Neural progenitor cell (in vitro differentiated cells): ENCODE measurements at regions not wholly inside any gene's neighbourhood (a gene's known extent, or its start where the extent isn't known, plus 50 kb on each side); places are given as distances from the start of the nearest gene placed in this dataset.
A peak's percentile ranks its signal among the peaks of the same experiment; 100 is the strongest.

ENCODE experiments used
- DNase-seq: peaks from one replicate; pipeline ENCODE4 v3.0.0-alpha.2; 2016; ENCODE audit warnings: low spot score
- H2AFZ ChIP-seq: fragments of 200-600 bp; sonication (generic); replicated peaks from 2 replicates; pipeline ENCODE4 v1.6.1; 2016; ENCODE audit warnings: antibody characterized with exemption
- H3F3A ChIP-seq: fragments of 200-600 bp; sonication (generic); 2 replicates; pipeline ENCODE4 v1.6.1; 2016; ENCODE audit warnings: antibody characterized with exemption, low read depth
- H3K27ac ChIP-seq: fragments of 200-600 bp; sonication (generic); 2 replicates; pipeline ENCODE4 v1.5.1; 2016; ENCODE audit warnings: mild to moderate bottlenecking
- H3K27me3 ChIP-seq: fragments of 200-600 bp; sonication (generic); 2 replicates; pipeline ENCODE4 v1.6.1; 2016; ENCODE audit warnings: mild to moderate bottlenecking, moderate library complexity
- H3K36me3 ChIP-seq: fragments of 200-600 bp; sonication (generic); 2 replicates; pipeline ENCODE4 v1.5.1; 2016
- H3K4me1 ChIP-seq: fragments of 200-600 bp; sonication (generic); 2 replicates; pipeline ENCODE4 v1.6.1; 2016; ENCODE audit warnings: mixed run types
- H3K4me2 ChIP-seq: fragments of 200-600 bp; sonication (generic); 2 replicates; pipeline ENCODE4 v1.6.1; 2016
- H3K4me3 ChIP-seq: fragments of 200-600 bp; sonication (generic); 2 replicates; pipeline ENCODE4 v1.5.1; 2016
- H3K79me2 ChIP-seq: fragments of 200-600 bp; sonication (generic); 2 replicates; pipeline ENCODE4 v1.6.1; 2016; ENCODE audit warnings: low read depth
- H3K9ac ChIP-seq: fragments of 200-600 bp; sonication (generic); 2 replicates; pipeline ENCODE4 v1.6.1; 2016
- H3K9me3 ChIP-seq: fragments of 200-600 bp; sonication (generic); 2 replicates; pipeline ENCODE4 v1.5.1; 2016; ENCODE audit warnings: low read depth
- H4K20me1 ChIP-seq: fragments of 200-600 bp; sonication (generic); 2 replicates; pipeline ENCODE4 v1.6.1; 2016; ENCODE audit warnings: low read depth
- H3K27ac Mint-ChIP-seq: 3 replicates; pipeline ENCODE4 v1.8.0; 2021; ENCODE audit warnings: mixed read lengths
- H3K27me3 Mint-ChIP-seq: 2 replicates; pipeline ENCODE4 v1.8.0; 2022; ENCODE audit warnings: low read depth, mild to moderate bottlenecking, inconsistent platforms, moderate library complexity, mixed read lengths; ENCODE audit not compliant: insufficient read depth
- H3K36me3 Mint-ChIP-seq: 3 replicates; pipeline ENCODE4 v1.8.0; 2021; ENCODE audit warnings: mixed read lengths
- H3K4me1 Mint-ChIP-seq: 3 replicates; pipeline ENCODE4 v1.8.0; 2021; ENCODE audit warnings: mixed read lengths
- H3K4me3 Mint-ChIP-seq: 3 replicates; pipeline ENCODE4 v1.8.0; 2021; ENCODE audit warnings: mild to moderate bottlenecking, moderate library complexity, mixed read lengths
- H3K9me3 Mint-ChIP-seq: 3 replicates; pipeline ENCODE4 v1.8.0; 2020; ENCODE audit warnings: mixed read lengths
- EZH2 ChIP-seq: fragments of 200-600 bp; sonication (generic); IDR thresholded peaks from 2 replicates; pipeline ENCODE4 v1.6.1; 2017; ENCODE audit warnings: antibody characterized with exemption, mild to moderate bottlenecking, moderate library complexity
- EZH2phosphoT487 ChIP-seq: fragments of 200-600 bp; sonication (generic); IDR thresholded peaks from 2 replicates; pipeline ENCODE4 v1.6.1; 2017; ENCODE audit warnings: antibody characterized with exemption
- TF ChIP-seq, protein P1 (sequence below): fragments of 200-600 bp; sonication (generic); IDR thresholded peaks from 2 replicates; pipeline ENCODE4 v1.5.1; 2017; ENCODE audit warnings: antibody characterized with exemption, mild to moderate bottlenecking

DNA sequence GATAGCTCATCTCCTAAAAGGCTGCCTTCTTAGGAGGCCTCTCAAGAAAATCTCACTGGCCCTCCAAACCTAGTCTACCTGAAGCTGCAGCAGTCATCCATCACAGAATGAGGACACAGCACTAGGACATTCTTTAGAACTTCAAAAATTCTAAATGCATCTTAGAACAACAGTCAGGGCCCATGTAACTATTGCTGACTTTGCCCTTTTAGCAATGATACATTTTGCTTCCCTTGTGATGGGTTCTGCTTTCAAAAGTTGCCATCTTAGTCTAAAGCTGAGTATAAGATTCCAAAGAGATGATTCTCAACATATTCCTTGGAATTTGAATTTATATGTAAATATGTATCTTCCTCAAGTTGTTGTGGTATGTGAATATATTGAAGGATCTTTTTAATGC lies 793.0 kb downstream of the RAB28 start:
- H3K9me3 ChIP-seq = no peaks in the 10 kb centered on the region
- H3K4me2 ChIP-seq = no peak overlapping the region
- Mint-ChIP-seq H3K4me3 (no peak overlapping the region), H3K9me3 (no peaks in the 10 kb centered on the region), H3K27me3 (peaks cover 3% of the 10 kb centered on the region), H3K36me3 (no peaks in the 10 kb centered on the region), H3K27ac (no peak overlapping the region), H3K4me1 (no peaks in the 10 kb centered on the region)
- H3K9ac ChIP-seq = no peak overlapping the region
- H3F3A ChIP-seq = no peaks in the 10 kb centered on the region
- H2AFZ ChIP-seq = no peak overlapping the region
- no peaks in the 10 kb centered on the region for H3K4me1 ChIP-seq
- H3K79me2 ChIP-seq = no peaks in the 10 kb centered on the region
- H3K27ac ChIP-seq = no peak overlapping the region
- TF ChIP-seq, protein P1, sequence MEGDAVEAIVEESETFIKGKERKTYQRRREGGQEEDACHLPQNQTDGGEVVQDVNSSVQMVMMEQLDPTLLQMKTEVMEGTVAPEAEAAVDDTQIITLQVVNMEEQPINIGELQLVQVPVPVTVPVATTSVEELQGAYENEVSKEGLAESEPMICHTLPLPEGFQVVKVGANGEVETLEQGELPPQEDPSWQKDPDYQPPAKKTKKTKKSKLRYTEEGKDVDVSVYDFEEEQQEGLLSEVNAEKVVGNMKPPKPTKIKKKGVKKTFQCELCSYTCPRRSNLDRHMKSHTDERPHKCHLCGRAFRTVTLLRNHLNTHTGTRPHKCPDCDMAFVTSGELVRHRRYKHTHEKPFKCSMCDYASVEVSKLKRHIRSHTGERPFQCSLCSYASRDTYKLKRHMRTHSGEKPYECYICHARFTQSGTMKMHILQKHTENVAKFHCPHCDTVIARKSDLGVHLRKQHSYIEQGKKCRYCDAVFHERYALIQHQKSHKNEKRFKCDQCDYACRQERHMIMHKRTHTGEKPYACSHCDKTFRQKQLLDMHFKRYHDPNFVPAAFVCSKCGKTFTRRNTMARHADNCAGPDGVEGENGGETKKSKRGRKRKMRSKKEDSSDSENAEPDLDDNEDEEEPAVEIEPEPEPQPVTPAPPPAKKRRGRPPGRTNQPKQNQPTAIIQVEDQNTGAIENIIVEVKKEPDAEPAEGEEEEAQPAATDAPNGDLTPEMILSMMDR = no peak
- TF ChIP-seq EZH2phosphoT487 = no peak
- no peak for TF ChIP-seq EZH2
- no peak overlapping the region for H3K4me3 ChIP-seq
- no peaks in the 10 kb centered on the region for H3K27me3 ChIP-seq
- DNase-seq = no peak
- no peaks in the 10 kb centered on the region for H3K36me3 ChIP-seq
- no peaks in the 10 kb centered on the region for H4K20me1 ChIP-seq

DNA sequence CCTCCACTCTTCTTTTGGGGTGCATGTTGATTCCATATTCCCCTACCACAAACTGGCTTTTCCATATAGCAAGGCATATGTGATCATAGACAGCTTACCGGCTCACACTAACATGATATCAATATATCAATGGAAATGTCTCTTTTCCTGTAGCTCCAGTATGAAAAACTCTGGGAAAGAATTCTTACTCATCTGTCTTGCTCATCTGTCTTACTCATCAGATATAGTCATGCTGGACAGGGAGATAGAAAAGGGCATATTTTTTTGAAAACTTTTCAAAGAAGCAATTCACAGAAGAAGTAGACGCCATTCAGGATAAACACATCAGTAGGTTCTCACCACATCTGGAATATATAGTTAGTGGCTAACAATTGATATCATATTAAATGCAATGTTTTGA lies 794.7 kb downstream of the RAB28 start:
- Histone ChIP-seq H3K4me2 (no peak overlapping the region), H3K27me3 (no peaks in the 10 kb centered on the region), H3K79me2 (no peaks in the 10 kb centered on the region), H3K9me3 (no peaks in the 10 kb centered on the region), H4K20me1 (no peaks in the 10 kb centered on the region), H3F3A (no peaks in the 10 kb centered on the region), H2AFZ (no peak overlapping the region), H3K36me3 (no peaks in the 10 kb centered on the region), H3K9ac (no peak overlapping the region), H3K4me3 (no peak overlapping the region), H3K4me1 (no peaks in the 10 kb centered on the region), H3K27ac (no peak overlapping the region)
- no peaks in the 10 kb centered on the region for H3K4me1 Mint-ChIP-seq
- TF ChIP-seq EZH2phosphoT487 (no peak), EZH2 (no peak)
- TF ChIP-seq, protein P1 = no peak
- no peaks in the 10 kb centered on the region for H3K36me3 Mint-ChIP-seq
- DNase-seq = no peak
- no peaks in the 10 kb centered on the region for H3K9me3 Mint-ChIP-seq
- no peak overlapping the region for H3K27ac Mint-ChIP-seq
- H3K27me3 Mint-ChIP-seq = no peaks in the 10 kb centered on the region
- H3K4me3 Mint-ChIP-seq = no peak overlapping the region

DNA sequence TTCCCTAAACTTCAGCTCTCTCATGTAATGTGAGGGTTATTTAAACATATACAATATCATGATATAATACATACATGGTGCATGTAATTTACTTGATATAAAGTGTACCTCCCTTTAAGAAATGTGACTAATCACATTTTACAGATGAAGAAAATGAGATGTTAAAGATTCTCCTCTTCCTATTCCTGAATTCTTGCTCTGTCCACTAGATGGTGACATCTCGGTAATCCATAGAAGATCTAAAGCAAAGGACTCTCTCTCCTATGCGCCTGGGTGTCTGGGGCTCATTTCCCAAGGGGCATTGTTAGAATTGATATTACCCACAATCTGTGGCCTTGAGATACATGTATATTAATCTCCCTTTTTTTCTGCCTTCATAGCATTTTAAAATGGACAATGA lies 804.9 kb downstream of the RAB28 start:
- Histone ChIP-seq H3K9me3 (no peaks in the 10 kb centered on the region), H3K27me3 (no peaks in the 10 kb centered on the region), H3K4me1 (no peaks in the 10 kb centered on the region), H3K4me2 (no peak overlapping the region), H4K20me1 (no peaks in the 10 kb centered on the region), H3F3A (no peaks in the 10 kb centered on the region), H3K36me3 (no peaks in the 10 kb centered on the region), H2AFZ (no peak overlapping the region), H3K79me2 (no peaks in the 10 kb centered on the region), H3K9ac (no peak overlapping the region), H3K4me3 (no peak overlapping the region), H3K27ac (no peak overlapping the region)
- no peaks in the 10 kb centered on the region for H3K4me1 Mint-ChIP-seq
- DNase-seq = no peak
- H3K27me3 Mint-ChIP-seq = peaks cover 2% of the 10 kb centered on the region
- TF ChIP-seq, protein P1 = peak; percentile 61
- TF ChIP-seq EZH2 = no peak
- no peak for TF ChIP-seq EZH2phosphoT487
- H3K9me3 Mint-ChIP-seq = peaks cover 11% of the 10 kb centered on the region
- H3K4me3 Mint-ChIP-seq = no peak overlapping the region
- H3K36me3 Mint-ChIP-seq = no peaks in the 10 kb centered on the region
- H3K27ac Mint-ChIP-seq = no peak overlapping the region

DNA sequence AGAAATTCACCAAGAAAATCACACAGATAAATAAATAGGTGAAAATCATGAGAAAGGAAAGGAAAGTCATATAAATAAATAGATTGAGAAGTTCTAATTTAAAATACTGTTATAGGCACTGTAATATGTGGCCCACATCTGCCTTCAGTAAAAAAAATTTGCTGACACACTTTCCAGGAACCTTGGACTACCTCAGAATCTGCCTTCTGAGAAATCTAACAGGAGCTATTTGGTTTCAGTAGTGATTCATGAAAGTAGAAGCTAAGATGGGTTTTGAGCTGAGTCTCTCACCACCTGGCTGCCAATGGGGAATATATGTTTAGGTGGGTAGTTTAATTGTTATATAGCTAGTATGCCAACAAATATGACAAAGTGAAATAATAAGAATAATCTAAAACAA lies 810.0 kb downstream of the RAB28 start:
- no peaks in the 10 kb centered on the region for H3K27me3 ChIP-seq
- H3F3A ChIP-seq = no peaks in the 10 kb centered on the region
- H3K4me1 ChIP-seq = no peaks in the 10 kb centered on the region
- Mint-ChIP-seq H3K36me3 (no peaks in the 10 kb centered on the region), H3K4me3 (no peak overlapping the region), H3K4me1 (no peaks in the 10 kb centered on the region), H3K27ac (no peak overlapping the region), H3K9me3 (peaks cover 13% of the 10 kb centered on the region), H3K27me3 (peaks cover 2% of the 10 kb centered on the region)
- no peak overlapping the region for H3K4me2 ChIP-seq
- no peak overlapping the region for H3K27ac ChIP-seq
- H3K9ac ChIP-seq = no peak overlapping the region
- H4K20me1 ChIP-seq = no peaks in the 10 kb centered on the region
- H3K9me3 ChIP-seq = no peaks in the 10 kb centered on the region
- TF ChIP-seq, protein P1 = no peak
- no peak for TF ChIP-seq EZH2
- no peak for DNase-seq
- H3K4me3 ChIP-seq = no peak overlapping the region
- H3K79me2 ChIP-seq = no peaks in the 10 kb centered on the region
- H3K36me3 ChIP-seq = no peaks in the 10 kb centered on the region
- no peak overlapping the region for H2AFZ ChIP-seq
